ENCODE measurements at regions not wholly inside any gene's neighbourhood (a gene's known extent, or its start where the extent isn't known, plus 50 kb on each side); places are given as distances from the start of the nearest gene placed in this dataset.

DNA sequence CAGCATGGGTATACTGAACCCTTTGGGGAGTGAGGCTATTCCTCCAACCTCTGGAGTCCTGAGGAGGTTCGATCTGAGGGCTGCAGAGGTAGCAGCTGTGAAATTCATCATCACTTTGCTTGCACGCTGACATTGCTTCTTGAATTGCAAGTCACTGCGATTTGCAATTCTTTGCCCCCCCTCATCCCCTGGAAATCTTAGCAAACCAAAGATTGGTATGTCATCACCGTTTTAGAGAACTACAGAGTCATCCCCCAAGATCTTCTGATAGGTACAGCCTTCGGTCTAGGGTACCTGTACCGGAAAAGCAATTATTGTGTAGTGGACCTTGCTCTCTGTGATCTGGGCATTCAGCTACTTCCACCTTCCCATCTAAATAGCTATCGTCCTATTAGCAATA, 192.6 kb downstream of the KLF6 start:
- TF ChIP-seq POLR2A (IDR thresholded peaks at IDR 0.05) (no peak), CTCF (IDR thresholded peaks at IDR 0.05) (no peak)

Measured in stomach (tissue), 4 donors.